ENCODE measurements at regions not wholly inside any gene's neighbourhood (a gene's known extent, or its start where the extent isn't known, plus 50 kb on each side); places are given as distances from the start of the nearest gene placed in this dataset.

GRCh38 chr3:182668541-182668940 lies 124.8 kb upstream of the ATP11B start:
- no peak overlapping the region for H3K9ac ChIP-seq (ENCODE audit: low read depth in 1 of 2, low read length in 2 of 2)
- H3K4me1 ChIP-seq (ENCODE audit: control insufficient read depth in 4 of 4, insufficient read depth in 4 of 4, low read length in 3 of 4): no peaks in the 10 kb centered on the region
- H3K4me3 ChIP-seq (ENCODE audit: low read depth in 1 of 3, low read length in 3 of 3): no peak overlapping the region
- no peak overlapping the region for H3K27ac ChIP-seq (ENCODE audit: low read depth in 1 of 2, low read length in 2 of 2)
- no peaks in the 10 kb centered on the region for H3K9me3 ChIP-seq (ENCODE audit: control insufficient read depth in 4 of 4, low read length in 3 of 4)
- no peaks in the 10 kb centered on the region for H3K36me3 ChIP-seq (ENCODE audit: control insufficient read depth in 4 of 4, insufficient read depth in 3 of 4, low read depth in 1 of 4, low read length in 3 of 4)
- no peak for DNase-seq (ENCODE audit: low spot score)
- no peaks in the 10 kb centered on the region for H3K27me3 ChIP-seq (ENCODE audit: control insufficient read depth in 4 of 4, insufficient read depth in 4 of 4, low read length in 3 of 4)
- TF ChIP-seq HNF4G (IDR thresholded peaks at IDR 0.05): no peak
- no peak for TF ChIP-seq TAF1 (conservative IDR thresholded peaks at IDR 0.05)
- no peak for TF ChIP-seq REST (IDR thresholded peaks at IDR 0.05)
- TF ChIP-seq ATF3 (IDR thresholded peaks at IDR 0.05): no peak
- TF ChIP-seq EGR1 (IDR thresholded peaks at IDR 0.05; ENCODE audit: low read depth in 2 of 2): no peak
- TF ChIP-seq MAX (IDR thresholded peaks at IDR 0.05): no peak
- no peak for TF ChIP-seq RXRA (IDR thresholded peaks at IDR 0.05)
- no peak for TF ChIP-seq SP1 (IDR thresholded peaks at IDR 0.05)
- TF ChIP-seq GABPA (IDR thresholded peaks at IDR 0.05 in 1 of 2, conservative IDR thresholded peaks at IDR 0.05 in 1 of 2): no peak
- 95% methylated on average over 3 of the region's 3 CpGs for WGBS

GRCh38 chr3:182668974-182669373 lies 124.3 kb upstream of the ATP11B start:
- Histone ChIP-seq H3K27me3 (ENCODE audit: control insufficient read depth in 4 of 4, insufficient read depth in 4 of 4, low read length in 3 of 4) (no peaks in the 10 kb centered on the region), H3K36me3 (ENCODE audit: control insufficient read depth in 4 of 4, insufficient read depth in 3 of 4, low read depth in 1 of 4, low read length in 3 of 4) (no peaks in the 10 kb centered on the region), H3K27ac (ENCODE audit: low read depth in 1 of 2, low read length in 2 of 2) (no peak overlapping the region), H3K4me3 (ENCODE audit: low read depth in 1 of 3, low read length in 3 of 3) (no peak overlapping the region), H3K9me3 (ENCODE audit: control insufficient read depth in 4 of 4, low read length in 3 of 4) (no peaks in the 10 kb centered on the region), H3K9ac (ENCODE audit: low read depth in 1 of 2, low read length in 2 of 2) (no peak overlapping the region), H3K4me1 (ENCODE audit: control insufficient read depth in 4 of 4, insufficient read depth in 4 of 4, low read length in 3 of 4) (no peaks in the 10 kb centered on the region)
- TF ChIP-seq ZBTB33 (IDR thresholded peaks at IDR 0.05) (no peak), CTCF (IDR thresholded peaks at IDR 0.05; ENCODE audit: low read depth, low read length, missing input control) (no peak), HNF4G (IDR thresholded peaks at IDR 0.05) (no peak), JUND (IDR thresholded peaks at IDR 0.05) (no peak), FOXA2 (IDR thresholded peaks at IDR 0.05) (no peak), NR2F2 (IDR thresholded peaks at IDR 0.05) (no peak), MAX (IDR thresholded peaks at IDR 0.05) (no peak), FOXA1 (IDR thresholded peaks at IDR 0.05) (no peak), EGR1 (IDR thresholded peaks at IDR 0.05; ENCODE audit: low read depth in 2 of 2) (no peak), TAF1 (conservative IDR thresholded peaks at IDR 0.05) (no peak), RXRA (IDR thresholded peaks at IDR 0.05) (no peak), YY1 (IDR thresholded peaks at IDR 0.05) (no peak), RAD21 (IDR thresholded peaks at IDR 0.05) (no peak), REST (IDR thresholded peaks at IDR 0.05) (no peak), HNF4A (conservative IDR thresholded peaks at IDR 0.05) (no peak), SP1 (IDR thresholded peaks at IDR 0.05) (no peak)
- DNase-seq (ENCODE audit: low spot score): no peak
